ENCODE measurements at regions not wholly inside any gene's neighbourhood (a gene's known extent, or its start where the extent isn't known, plus 50 kb on each side); places are given as distances from the start of the nearest gene placed in this dataset.

- TF ChIP-seq, protein P1, sequence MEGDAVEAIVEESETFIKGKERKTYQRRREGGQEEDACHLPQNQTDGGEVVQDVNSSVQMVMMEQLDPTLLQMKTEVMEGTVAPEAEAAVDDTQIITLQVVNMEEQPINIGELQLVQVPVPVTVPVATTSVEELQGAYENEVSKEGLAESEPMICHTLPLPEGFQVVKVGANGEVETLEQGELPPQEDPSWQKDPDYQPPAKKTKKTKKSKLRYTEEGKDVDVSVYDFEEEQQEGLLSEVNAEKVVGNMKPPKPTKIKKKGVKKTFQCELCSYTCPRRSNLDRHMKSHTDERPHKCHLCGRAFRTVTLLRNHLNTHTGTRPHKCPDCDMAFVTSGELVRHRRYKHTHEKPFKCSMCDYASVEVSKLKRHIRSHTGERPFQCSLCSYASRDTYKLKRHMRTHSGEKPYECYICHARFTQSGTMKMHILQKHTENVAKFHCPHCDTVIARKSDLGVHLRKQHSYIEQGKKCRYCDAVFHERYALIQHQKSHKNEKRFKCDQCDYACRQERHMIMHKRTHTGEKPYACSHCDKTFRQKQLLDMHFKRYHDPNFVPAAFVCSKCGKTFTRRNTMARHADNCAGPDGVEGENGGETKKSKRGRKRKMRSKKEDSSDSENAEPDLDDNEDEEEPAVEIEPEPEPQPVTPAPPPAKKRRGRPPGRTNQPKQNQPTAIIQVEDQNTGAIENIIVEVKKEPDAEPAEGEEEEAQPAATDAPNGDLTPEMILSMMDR (IDR thresholded peaks at IDR 0.05; ENCODE audit: low read depth, low read length): no peak
- no peak for TF ChIP-seq EZH2phosphoT487 (IDR thresholded peaks at IDR 0.05; ENCODE audit: low read depth)
Measured at GRCh38 chr5:33065131-33065530, 354.0 kb downstream of the NPR3 start.
